Neural crest cell (in vitro differentiated cells): ENCODE measurements at regions not wholly inside any gene's neighbourhood (a gene's known extent, or its start where the extent isn't known, plus 50 kb on each side); places are given as distances from the start of the nearest gene placed in this dataset.
"Not testable (repeated sequence)": the region's sequence is repeated elsewhere in the genome, so short reads cannot be mapped to it uniquely, and the experiment has no call there.

Experiments used
- DNase-seq: peaks from one replicate; pipeline ENCODE4 v3.0.0; 2021; ENCODE audit warnings: low read depth, mixed read lengths, low spot score
- H3K27ac Mint-ChIP-seq: one replicate; pipeline ENCODE4 v1.8.0; 2021; ENCODE audit warnings: mild to moderate bottlenecking, mixed read lengths; ENCODE audit not compliant: unreplicated experiment
- H3K27me3 Mint-ChIP-seq: 2 replicates; pipeline ENCODE4 v1.8.0; 2021; ENCODE audit warnings: low read depth, mild to moderate bottlenecking, mixed read lengths
- H3K36me3 Mint-ChIP-seq: 2 replicates; pipeline ENCODE4 v1.8.0; 2021; ENCODE audit warnings: low read depth, mild to moderate bottlenecking, mixed read lengths
- H3K4me1 Mint-ChIP-seq: 2 replicates; pipeline ENCODE4 v1.8.0; 2021; ENCODE audit warnings: mixed read lengths
- H3K4me3 Mint-ChIP-seq: one replicate; pipeline ENCODE4 v1.8.0; 2021; ENCODE audit warnings: mild to moderate bottlenecking, mixed read lengths
- H3K9me3 Mint-ChIP-seq: 2 replicates; pipeline ENCODE4 v1.8.0; 2021; ENCODE audit warnings: mixed read lengths
- TF ChIP-seq, protein P1 (sequence below): fragments of 200-600 bp; sonication (generic); conservative IDR thresholded peaks from 2 replicates; pipeline ENCODE4 v1.5.0; 2021; ENCODE audit warnings: antibody characterized with exemption, mild to moderate bottlenecking

GRCh38 chr21:24423546-24423945 lies 1183.7 kb downstream of the MRPL39 start:
- Mint-ChIP-seq H3K36me3 (peaks cover 5% of the 10 kb centered on the region), H3K4me1 (no peaks in the 10 kb centered on the region), H3K4me3 (no peak overlapping the region), H3K27me3 (no peaks in the 10 kb centered on the region), H3K9me3 (no peaks in the 10 kb centered on the region), H3K27ac (no peak overlapping the region)
- TF ChIP-seq, protein P1, sequence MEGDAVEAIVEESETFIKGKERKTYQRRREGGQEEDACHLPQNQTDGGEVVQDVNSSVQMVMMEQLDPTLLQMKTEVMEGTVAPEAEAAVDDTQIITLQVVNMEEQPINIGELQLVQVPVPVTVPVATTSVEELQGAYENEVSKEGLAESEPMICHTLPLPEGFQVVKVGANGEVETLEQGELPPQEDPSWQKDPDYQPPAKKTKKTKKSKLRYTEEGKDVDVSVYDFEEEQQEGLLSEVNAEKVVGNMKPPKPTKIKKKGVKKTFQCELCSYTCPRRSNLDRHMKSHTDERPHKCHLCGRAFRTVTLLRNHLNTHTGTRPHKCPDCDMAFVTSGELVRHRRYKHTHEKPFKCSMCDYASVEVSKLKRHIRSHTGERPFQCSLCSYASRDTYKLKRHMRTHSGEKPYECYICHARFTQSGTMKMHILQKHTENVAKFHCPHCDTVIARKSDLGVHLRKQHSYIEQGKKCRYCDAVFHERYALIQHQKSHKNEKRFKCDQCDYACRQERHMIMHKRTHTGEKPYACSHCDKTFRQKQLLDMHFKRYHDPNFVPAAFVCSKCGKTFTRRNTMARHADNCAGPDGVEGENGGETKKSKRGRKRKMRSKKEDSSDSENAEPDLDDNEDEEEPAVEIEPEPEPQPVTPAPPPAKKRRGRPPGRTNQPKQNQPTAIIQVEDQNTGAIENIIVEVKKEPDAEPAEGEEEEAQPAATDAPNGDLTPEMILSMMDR, result no peak
- no peak for DNase-seq

- no peak overlapping the region for H3K27ac Mint-ChIP-seq
- H3K27me3 Mint-ChIP-seq, result no peaks in the 10 kb centered on the region
- peaks cover 9% of the 10 kb centered on the region for H3K36me3 Mint-ChIP-seq
- no peaks in the 10 kb centered on the region for H3K4me1 Mint-ChIP-seq
- no peak for DNase-seq
- H3K9me3 Mint-ChIP-seq, result peaks cover 4% of the 10 kb centered on the region
- no peak overlapping the region for H3K4me3 Mint-ChIP-seq
- TF ChIP-seq, protein P1, result no peak
Measured at GRCh38 chr21:24420689-24421088, 1186.6 kb downstream of the MRPL39 start.

DNA sequence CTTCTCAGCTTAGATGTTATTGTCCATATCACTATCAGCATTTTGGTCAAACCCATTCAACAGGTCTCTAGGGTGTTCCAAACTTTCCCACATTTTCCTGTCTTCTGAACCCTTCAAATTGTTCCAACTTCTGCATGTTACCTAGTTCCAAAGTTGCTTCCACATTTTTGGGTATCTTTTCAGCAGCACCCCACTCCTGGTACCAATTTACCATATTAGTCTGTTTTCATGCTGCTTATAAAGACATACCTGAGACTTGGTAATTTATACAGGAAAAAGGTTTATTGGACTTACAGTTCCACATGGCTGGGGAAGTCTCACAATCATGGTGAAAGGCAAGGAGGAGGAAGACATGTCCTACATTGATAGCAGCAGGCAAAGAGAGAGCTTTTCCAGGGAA lies 1187.6 kb downstream of the MRPL39 start:
- H3K4me3 Mint-ChIP-seq, DNase-seq, H3K27me3 Mint-ChIP-seq, H3K36me3 Mint-ChIP-seq, H3K4me1 Mint-ChIP-seq, H3K27ac Mint-ChIP-seq, H3K9me3 Mint-ChIP-seq: not testable (repeated sequence)

- Mint-ChIP-seq H3K9me3 (peaks cover 10% of the 10 kb centered on the region), H3K4me3 (no peak overlapping the region), H3K27me3 (no peaks in the 10 kb centered on the region), H3K36me3 (peaks cover 11% of the 10 kb centered on the region), H3K27ac (no peak overlapping the region), H3K4me1 (no peaks in the 10 kb centered on the region)
- TF ChIP-seq, protein P1, result no peak
- no peak for DNase-seq
Measured at GRCh38 chr21:24418671-24419070, 1188.6 kb downstream of the MRPL39 start.

- H3K36me3 Mint-ChIP-seq, result peaks cover 2% of the 10 kb centered on the region
- TF ChIP-seq, protein P1, result no peak
- H3K9me3 Mint-ChIP-seq, result peaks cover 10% of the 10 kb centered on the region
- no peak overlapping the region for H3K4me3 Mint-ChIP-seq
- no peaks in the 10 kb centered on the region for H3K27me3 Mint-ChIP-seq
- DNase-seq, result no peak
- no peaks in the 10 kb centered on the region for H3K4me1 Mint-ChIP-seq
- no peak overlapping the region for H3K27ac Mint-ChIP-seq
Measured at GRCh38 chr21:24411429-24411828, 1195.9 kb downstream of the MRPL39 start.

GRCh38 chr21:24403221-24403620 lies 1204.1 kb downstream of the MRPL39 start:
- no peak for DNase-seq
- Mint-ChIP-seq H3K36me3 (no peaks in the 10 kb centered on the region), H3K4me3 (no peak overlapping the region), H3K9me3 (peaks cover 2% of the 10 kb centered on the region), H3K27me3 (no peaks in the 10 kb centered on the region), H3K27ac (no peak overlapping the region), H3K4me1 (no peaks in the 10 kb centered on the region)
- TF ChIP-seq, protein P1, result no peak
